Transverse colon (tissue), 4 donors: ENCODE measurements at regions not wholly inside any gene's neighbourhood (a gene's known extent, or its start where the extent isn't known, plus 50 kb on each side); places are given as distances from the start of the nearest gene placed in this dataset.

ENCODE experiments used
- CTCF ChIP-seq, 5 experiments: fragments of 200-600 bp in 3 of 5; fragments of 450-650 bp in 2 of 5; sonication (generic) in 3 of 5; IDR thresholded peaks; 1 replicate in 2 of 5; 2 replicates in 3 of 5; pipeline ENCODE4 v1.5.1; 2016 to 2017; ENCODE audit warnings: antibody characterized with exemption in 5 of 5, inconsistent platforms in 3 of 5, mild to moderate bottlenecking in 2 of 5, moderate library complexity in 1 of 5
- EP300 ChIP-seq: sonication (generic); formaldehyde crosslinking; IDR thresholded peaks from one replicate; pipeline ENCODE4 v1.6.1; 2017; ENCODE audit warnings: antibody characterized with exemption, low read depth
- POLR2A ChIP-seq: fragments of 450-650 bp; IDR thresholded peaks from one replicate; pipeline ENCODE4 v1.6.1; 2016; ENCODE audit warnings: antibody characterized with exemption, mild to moderate bottlenecking, moderate library complexity
- POLR2AphosphoS5 ChIP-seq, 3 donors: sonication (generic); formaldehyde crosslinking; IDR thresholded peaks; one replicate each; pipeline ENCODE4 v1.6.1; 2016; ENCODE audit warnings: antibody characterized with exemption in 3 of 3

- TF ChIP-seq CTCF (IDR thresholded peaks at IDR 0.05), result no peak
- no peak for TF ChIP-seq POLR2A
- no peak for TF ChIP-seq EP300
- no peak for TF ChIP-seq POLR2AphosphoS5 (IDR thresholded peaks at IDR 0.05)
Measured at GRCh38 chr16:47815655-47816054, 340.1 kb downstream of the ABCC12 start.
